GM10248 (cell line): ENCODE measurements at regions not wholly inside any gene's neighbourhood (a gene's known extent, or its start where the extent isn't known, plus 50 kb on each side); places are given as distances from the start of the nearest gene placed in this dataset.

Experiments used
- CTCF ChIA-PET: fragments of 300-600 bp; sonication (Branson Sonifier 250); formaldehyde crosslinking; extraction: SDS; loops from one replicate; lab custom pipeline; 2021; ENCODE audit warnings: antibody characterized with exemption; lab: Yijun Ruan, JAX
- POLR2A ChIA-PET: fragments of 350-650 bp; sonication (Branson Sonifier 250); formaldehyde crosslinking; extraction: SDS; loops from one replicate; lab custom pipeline; 2020; ENCODE audit warnings: antibody characterized with exemption; lab: Yijun Ruan, JAX
- DNase-seq: peaks from one replicate; pipeline ENCODE4 v3.0.0; 2012; ENCODE audit errors: extremely low spot score
- CTCF ChIP-seq: IDR thresholded peaks from 2 replicates; pipeline ENCODE4 v1.5.1; 2012; ENCODE audit warnings: mild to moderate bottlenecking, low read depth; ENCODE audit errors: extremely low read depth, missing control alignments, control extremely low read depth

GRCh38 chr5:51302343-51302742 is 80.9 kb upstream of the ISL1 start:
- no peak for TF ChIP-seq CTCF
- ChIA-PET CTCF (no interaction called here), POLR2A (no interaction called here)
- no peak for DNase-seq

GRCh38 chr5:51326844-51327243 is 56.4 kb upstream of the ISL1 start:
- ChIA-PET POLR2A (no interaction called here), CTCF (interaction anchor here (1.2 kb wide), 1 partner anchor 10 kb away, joined by 3 read pairs; no protein-coding TSS in a partner anchor)
- no peak for DNase-seq
- TF ChIP-seq CTCF: no peak
